ENCODE measurements at regions not wholly inside any gene's neighbourhood (a gene's known extent, or its start where the extent isn't known, plus 50 kb on each side); places are given as distances from the start of the nearest gene placed in this dataset.

GRCh38 chr16:9308356-9308801 is 216.9 kb downstream of the HAPSTR1 start:
- no peak for DNase-seq

DNA sequence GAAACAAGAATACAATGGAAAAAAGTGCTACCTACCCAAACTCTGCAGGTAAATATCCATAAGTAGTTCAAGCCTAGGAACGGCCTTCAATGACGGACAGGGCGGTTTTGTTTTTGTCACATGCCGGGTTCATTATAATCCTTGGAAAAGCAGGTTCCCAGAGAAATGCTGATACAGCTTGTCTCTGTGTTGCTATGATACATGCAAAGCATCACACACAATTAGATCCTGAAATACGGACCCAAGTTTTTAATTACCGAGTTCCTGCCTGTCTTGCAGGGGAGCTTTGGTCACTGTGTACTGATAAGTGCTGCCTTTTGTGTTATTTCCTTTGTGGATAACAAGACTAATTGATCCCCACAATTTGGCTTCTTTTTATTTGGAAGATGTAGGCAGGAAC is 217.4 kb downstream of the HAPSTR1 start:
- DNase-seq = no peak

DNA sequence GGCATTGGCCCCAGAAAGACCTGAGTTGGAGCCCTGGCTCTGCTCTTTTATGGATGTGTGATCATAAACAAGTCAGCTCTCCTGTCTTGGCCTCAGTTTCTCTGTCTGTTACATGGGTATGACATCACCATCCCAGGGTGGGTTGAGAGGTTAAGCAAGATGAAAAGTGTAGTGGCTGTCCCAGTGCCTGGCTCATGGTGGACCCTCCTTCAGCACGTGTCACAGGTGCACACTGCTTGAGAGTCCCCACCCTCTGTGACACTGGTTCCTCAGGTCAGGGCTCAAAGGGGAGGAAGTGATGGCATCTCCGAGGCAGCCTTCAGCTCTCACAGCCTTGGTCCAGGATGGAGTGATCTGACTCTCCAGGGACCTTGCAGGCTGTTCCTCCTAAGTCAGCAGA is 218.4 kb downstream of the HAPSTR1 start:
- DNase-seq = no peak

DNA sequence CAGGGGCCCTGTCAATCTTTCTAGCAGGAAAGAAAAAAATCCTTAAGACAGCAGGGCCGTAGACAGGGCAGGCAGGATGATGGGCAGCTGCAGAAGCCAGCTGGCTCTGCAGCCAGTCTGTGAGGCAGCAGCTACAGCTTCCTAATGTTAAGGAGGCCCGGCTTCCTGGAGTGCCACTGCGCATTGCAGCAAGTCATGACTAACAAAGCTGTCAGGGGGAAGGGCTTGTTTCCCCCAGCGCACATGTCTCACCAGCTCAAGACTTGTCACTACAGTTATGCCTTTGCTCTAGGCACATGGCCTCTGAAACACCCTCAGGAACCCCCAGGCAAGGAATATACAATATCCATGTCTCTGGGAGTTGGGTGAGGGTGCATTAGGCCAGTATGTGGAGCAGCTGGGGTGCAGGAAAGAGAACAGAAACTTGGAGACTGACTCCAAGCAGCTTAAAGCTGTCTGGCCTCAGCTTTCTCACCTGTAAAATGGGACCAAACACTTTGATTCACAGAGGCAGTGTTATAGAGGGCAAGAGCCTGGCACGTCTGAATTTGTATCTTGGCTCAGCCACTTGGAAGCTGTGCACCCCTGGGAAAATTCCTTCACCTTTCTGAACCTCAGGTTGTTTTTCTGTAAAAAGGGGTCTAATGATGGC is 220.0 kb downstream of the HAPSTR1 start:
- no peak for DNase-seq

DNA sequence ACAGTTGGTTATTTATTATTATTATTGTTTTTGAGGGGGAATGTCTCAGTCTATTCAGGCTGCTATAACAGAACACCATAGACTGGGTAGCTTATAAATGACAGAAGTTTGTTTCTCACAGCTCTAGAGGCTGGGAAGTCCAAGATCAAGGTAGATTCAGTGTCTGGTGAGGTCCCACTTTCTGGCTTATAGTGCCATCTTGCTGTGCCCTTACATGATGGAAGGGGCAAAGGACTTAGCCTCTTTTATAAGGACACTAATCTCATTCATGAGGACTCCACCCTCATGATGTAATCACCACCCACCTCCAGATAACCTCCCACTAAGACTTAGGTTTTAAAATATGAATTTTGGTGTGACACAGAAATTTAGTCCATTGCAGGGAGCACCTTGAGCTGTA is 224.6 kb downstream of the HAPSTR1 start:
- no peak for DNase-seq

- no peak for DNase-seq
These were observed 225.2 kb downstream of the HAPSTR1 start for GRCh38 chr16:9316615-9317014.

DNA sequence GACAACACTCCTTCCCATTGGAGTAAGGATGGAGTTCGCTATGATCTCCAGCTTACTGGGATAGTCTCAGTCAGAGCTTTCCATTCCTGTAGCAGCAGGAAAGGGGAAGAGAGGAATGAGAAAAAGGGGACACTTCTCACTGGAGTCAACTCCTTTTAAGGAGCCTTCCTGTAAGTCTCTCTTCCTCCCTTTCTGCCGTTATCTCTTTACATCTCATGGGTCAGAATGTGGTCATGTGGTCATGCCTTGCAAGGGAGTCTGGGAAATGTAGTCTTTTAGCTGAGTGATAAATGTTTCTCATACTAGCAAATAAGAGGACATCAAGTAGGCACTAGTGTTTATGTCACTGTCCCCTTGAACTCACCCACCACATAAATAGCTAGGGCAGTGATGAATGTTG is 227.3 kb downstream of the HAPSTR1 start:
- DNase-seq = no peak

- no peak for DNase-seq
These were observed 231.3 kb downstream of the HAPSTR1 start for GRCh38 chr16:9322769-9323168.

- DNase-seq = no peak
These were observed 231.7 kb downstream of the HAPSTR1 start for GRCh38 chr16:9323170-9323569.

GRCh38 chr16:9327253-9327652 is 235.8 kb downstream of the HAPSTR1 start:
- no peak for DNase-seq

DNA sequence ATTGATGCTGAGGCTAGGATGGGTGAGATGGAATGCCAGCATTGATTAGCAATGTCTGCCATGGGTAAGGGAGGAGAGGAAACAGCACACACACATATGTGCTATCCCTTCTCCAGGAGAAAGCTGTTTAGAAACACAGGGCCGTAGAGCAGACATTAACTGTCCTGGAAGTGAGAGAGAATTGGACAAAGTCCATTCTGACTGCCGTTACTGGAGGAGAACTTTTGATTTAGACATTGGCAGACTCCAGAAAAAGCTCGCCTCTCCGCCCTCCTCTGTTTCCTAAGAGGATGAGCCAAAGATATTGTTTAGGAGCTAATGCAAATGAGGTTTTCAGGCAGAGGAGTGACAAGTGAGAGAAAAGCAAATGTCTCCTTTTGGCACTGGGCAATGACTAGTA is 237.0 kb downstream of the HAPSTR1 start:
- no peak for DNase-seq

DNA sequence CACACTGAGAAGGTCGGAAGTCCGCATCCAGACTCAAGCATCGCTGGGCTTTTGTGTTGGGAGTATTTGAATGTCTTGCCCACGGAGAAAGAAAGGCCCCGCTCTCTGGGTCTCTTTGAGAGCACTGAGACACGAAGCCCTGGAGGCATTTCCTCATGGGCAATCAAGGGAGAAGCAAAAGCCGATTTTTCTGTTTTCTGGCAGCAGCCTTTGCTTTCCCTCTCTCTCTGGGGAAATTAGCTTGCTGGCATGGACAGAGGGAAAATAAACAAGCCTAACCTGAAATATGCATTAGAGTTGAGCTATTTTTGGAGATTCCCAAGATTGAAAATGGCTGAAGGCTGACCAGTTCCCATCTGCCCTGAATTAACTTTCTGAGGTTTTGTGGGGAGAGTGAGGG is 238.7 kb downstream of the HAPSTR1 start:
- DNase-seq = no peak

DNA sequence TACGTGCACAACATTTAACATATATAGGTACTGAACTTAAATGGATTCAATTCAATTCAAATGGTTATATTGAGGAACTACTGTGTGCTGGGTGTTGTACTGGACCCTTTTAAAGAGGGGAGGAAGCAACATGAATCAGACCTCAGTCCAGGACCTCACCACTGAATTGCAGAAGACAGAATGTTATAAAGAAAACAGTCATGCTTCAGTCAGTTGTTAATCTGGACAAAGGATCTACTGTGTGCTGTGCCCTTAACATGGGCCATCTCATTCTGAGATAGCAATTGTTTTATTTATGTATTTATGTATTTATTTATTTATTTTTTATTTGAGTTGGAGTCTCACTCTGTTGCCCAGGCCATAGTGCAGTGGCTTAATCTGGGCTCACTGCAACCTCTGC is 240.1 kb downstream of the HAPSTR1 start:
- DNase-seq = no peak

GRCh38 chr16:9332574-9333148 is 241.2 kb downstream of the HAPSTR1 start:
- DNase-seq = no peak

GRCh38 chr16:9333469-9333868 is 242.0 kb downstream of the HAPSTR1 start:
- DNase-seq = no peak

DNA sequence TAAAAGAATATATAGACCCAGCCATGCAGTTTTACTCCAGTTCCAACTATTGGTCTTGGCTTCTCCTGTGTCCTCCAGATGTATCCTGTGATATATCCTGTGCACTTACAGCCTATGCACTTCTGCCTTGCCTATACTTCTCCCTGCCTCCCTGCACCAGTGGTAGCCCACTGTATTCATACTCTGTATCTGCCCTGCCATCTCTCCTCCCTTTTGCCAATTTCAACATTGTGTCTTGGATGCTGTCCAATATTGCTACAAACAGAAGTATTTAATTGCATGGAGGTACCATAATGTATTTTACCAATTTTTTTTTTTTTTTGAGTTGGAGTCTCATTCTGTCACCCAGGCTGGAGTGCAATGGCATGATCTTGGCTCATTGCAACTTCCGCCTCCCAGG is 242.7 kb downstream of the HAPSTR1 start:
- DNase-seq = no peak

GRCh38 chr16:9337308-9338032 is 246.0 kb downstream of the HAPSTR1 start:
- DNase-seq = no peak

DNA sequence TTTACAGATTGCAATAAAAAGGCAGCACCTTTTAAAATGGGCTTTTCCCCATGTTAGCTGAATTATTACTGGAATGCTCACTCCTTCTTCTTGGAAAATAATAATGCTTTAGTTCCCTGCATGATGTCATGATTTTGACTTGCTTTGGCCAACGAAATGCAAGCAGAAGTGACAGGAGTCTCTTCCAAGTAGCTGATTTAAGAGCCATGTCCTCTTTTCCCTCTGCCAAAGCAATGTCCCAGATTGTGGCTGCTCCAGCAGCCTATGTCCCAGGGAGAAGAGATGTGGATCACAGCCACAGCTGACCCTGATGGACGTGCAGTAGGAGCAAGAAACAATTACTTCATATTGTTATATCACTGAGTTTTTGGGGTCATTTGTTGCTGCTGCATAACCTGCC is 246.6 kb downstream of the HAPSTR1 start:
- DNase-seq = no peak

- DNase-seq = no peak
These were observed 247.1 kb downstream of the HAPSTR1 start for GRCh38 chr16:9338510-9338909.

DNA sequence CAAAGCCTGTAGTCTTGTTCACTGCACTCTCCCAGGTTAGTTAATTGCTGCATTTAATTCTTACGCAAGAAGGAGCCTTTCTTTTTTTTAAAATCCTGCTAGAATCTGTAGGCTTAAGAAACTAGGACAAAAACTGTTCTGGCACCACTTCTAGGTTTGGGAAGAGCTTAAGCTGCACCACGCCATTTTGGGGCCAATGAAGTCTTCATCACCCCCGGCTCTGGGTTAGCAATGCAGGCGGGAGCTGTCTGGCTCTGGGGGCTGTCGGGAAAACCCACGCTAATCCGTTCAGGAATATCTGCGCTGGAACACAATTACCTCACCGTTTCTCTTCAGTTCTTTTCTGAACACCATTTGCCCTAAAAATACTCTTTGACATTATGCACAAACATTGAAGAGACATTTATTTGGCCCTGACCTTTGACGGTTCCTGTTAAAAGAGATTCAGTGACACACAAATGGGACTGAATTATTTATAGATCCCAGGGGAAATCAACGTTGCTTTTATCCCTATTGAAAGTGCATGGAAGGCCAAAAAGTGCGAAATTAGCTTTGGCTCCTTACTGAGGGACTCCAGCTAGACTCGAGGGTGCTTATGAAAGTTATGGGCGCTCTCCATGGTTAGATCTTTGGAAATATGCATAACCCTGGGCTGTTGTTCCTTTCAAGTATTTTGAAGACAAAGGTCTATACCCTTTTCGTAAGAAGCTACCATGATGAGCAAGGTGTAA is 249.2 kb downstream of the HAPSTR1 start:
- no peak for DNase-seq

GRCh38 chr16:9343276-9343675 is 251.8 kb downstream of the HAPSTR1 start:
- no peak for DNase-seq

GRCh38 chr16:9344508-9344907 is 253.1 kb downstream of the HAPSTR1 start:
- no peak for DNase-seq

- no peak for DNase-seq
These were observed 253.6 kb downstream of the HAPSTR1 start for GRCh38 chr16:9345046-9345445.

GRCh38 chr16:9345880-9346279 is 254.4 kb downstream of the HAPSTR1 start:
- DNase-seq = no peak

All from stimulated activated CD4-positive, alpha-beta T cell treated with anti-CD3 and anti-CD28 coated beads, Interleukin-4, amount 100 ng/mL, for 1 hour (primary cell).